NCI-H524 (cell line): ENCODE measurements at regions not wholly inside any gene's neighbourhood (a gene's known extent, or its start where the extent isn't known, plus 50 kb on each side); places are given as distances from the start of the nearest gene placed in this dataset.
"Not testable (repeated sequence)": the region's sequence is repeated elsewhere in the genome, so short reads cannot be mapped to it uniquely, and the experiment has no call there.

Experiments
- DNase-seq, 2 experiments: peaks; one replicate each; lab custom pipeline; 2025; lab: John Stamatoyannopoulos, UW

- DNase-seq, result no peak
Observed at GRCh38 chr3:72178463-72179106, 393.6 kb upstream of the PROK2 start.

DNA sequence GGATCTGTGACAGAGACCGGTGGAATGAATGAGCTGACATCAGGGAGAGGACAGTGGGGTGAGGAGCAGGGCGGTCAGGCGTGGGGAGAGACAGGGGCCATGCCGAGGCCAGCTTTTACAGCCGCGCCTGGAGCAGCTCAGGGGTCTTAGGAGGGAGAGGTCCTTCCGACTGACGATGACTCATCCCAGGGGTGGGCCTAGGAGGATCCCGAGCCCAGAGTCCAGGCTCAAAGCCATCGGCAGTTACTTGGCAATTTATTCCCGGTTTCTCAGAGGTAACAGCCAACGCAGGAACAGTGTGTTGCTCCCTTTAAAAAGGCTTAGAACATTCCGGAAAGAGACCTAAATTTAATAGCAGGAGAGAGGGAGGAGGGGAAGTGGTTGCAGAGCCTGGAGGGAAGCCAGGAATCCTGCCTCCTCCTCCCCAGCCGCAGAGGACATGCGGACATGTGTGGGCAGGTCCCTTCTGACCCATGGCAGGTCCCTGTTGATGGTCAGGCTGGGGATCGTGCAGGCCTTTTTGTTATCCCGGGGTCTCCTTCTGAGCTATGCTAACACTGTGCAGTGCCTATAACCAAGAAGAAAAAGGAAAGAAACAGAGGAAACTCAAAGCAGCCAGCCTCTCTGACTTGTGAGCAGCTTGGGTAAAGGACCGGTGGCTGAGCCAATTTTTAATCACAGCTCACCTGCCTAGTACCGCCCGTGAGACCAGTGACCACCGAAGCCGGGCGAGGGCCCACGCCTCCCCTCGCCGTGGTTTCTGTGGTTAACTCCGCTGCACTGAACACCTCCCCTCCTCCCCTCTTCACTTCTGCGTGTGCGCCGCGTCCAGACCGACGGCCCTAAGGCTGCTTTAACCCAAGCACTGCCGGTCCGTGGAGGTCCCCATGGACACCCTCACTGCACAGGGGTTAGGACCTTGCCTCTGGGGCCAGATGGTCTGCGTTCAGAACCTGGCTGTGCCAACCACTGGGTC, 392.4 kb upstream of the PROK2 start:
- no peak for DNase-seq

GRCh38 chr3:72176537-72177041, 391.6 kb upstream of the PROK2 start:
- DNase-seq, result no peak

DNA sequence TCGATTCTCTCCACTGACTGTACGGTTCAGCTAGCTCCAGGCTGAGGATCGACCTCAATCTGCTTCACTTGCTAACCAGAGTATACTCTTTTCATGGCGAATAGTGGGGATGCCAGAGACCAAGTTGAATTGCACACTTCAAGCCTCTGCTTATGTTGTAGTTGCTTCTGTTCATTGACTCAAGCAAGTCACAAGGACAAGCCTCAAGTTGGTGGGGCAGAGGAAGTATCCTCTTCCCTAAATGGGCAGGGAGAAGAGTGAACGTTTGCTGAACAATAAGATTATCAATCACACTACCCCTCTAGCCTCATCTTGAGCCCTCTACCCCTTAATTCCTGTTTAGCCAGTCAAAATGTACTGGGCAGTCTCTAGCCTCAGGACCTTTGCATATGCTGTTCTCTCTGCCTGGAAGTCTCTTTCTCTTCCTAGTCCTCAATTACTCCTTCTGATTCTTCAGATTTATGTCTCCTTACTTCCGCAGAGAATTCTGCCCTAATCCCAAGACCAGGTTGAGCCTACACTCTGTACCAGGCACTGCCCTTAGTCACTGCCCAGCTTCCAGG, 390.4 kb upstream of the PROK2 start:
- no peak for DNase-seq

DNA sequence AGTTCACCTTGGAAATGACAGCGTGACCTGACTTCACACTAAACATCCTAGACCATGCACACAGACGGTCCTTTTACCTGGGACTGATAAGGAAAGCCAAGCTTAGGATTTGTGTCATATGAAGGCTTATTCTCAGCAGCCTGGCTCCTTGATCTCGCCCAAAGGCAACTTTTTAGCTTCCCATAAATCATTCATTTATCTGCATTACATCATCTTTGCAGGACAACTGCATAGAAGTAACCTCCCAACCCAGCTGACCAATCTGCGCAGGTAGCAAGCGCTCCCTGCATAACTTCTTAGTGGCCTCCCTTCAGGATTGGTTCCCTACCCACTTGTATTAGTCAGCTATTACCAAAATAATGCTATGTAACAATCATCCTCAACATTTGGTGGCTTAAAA, 389.9 kb upstream of the PROK2 start:
- no peak for DNase-seq

- no peak for DNase-seq
Observed at GRCh38 chr3:72174040-72174439, 389.1 kb upstream of the PROK2 start.

DNA sequence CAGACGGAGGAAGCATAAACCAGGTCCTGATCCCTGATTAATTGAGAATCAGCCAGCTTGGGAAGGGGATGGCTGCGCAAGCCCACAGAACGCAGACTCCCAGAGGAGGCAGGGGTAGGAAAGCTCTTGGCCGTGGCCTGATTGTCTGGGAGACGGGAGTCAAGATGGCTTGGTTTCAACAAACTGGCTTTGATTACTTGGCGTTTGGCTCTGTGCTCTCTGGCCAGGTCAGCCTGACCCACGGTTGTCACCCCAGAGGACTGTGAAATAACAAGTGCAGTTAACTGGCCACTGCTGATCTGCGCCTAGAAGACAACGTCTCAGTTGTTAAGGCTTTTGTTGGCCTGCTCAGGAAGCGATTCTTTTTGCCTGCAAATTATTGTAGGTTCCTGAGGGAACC, 387.0 kb upstream of the PROK2 start:
- no peak for DNase-seq

GRCh38 chr3:72171463-72171881, 386.5 kb upstream of the PROK2 start:
- no peak for DNase-seq

DNA sequence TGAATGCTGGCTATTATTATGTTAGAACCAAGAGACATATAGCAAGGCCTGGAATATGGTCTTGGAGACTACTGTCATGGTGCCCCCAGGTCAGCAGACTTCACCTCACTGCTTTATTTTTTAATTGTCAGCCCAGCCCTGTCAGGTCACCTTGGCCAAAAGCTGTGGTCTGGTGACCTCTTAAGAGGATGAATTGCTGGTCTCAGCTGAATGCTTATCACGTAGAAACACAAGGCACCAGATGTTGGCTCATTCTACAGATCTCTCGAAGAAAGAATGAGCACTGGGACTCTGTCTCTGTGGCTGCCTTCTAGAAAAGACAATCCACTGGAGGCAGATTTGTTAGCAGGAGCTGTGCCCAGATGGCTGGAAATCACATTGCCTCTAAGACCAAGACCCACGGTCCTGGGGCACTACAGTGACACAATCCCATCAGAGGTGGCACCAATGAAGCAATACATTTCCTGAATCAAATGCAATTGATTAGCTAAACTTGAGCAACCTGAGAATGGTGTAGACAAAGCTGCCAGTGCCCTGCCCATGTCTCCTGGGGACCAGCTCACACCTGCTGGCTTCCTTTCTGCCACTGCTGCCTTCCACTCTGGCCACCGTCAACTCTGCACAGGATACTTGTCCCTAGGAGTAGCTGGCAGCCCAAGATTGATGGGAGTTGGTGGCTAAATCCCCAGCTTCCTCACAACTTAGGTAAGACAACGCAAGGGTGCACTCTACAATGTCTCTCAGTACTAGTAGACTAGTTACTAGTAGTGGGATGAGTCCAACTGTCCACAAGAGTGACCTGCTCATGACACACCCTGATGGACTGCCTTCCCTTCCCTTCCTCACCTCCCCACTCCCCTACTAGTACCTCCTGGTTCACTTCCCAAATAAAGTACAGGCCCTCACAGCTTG, 384.9 kb upstream of the PROK2 start:
- peak in 1 of 2 experiments; percentile 37 for DNase-seq

DNA sequence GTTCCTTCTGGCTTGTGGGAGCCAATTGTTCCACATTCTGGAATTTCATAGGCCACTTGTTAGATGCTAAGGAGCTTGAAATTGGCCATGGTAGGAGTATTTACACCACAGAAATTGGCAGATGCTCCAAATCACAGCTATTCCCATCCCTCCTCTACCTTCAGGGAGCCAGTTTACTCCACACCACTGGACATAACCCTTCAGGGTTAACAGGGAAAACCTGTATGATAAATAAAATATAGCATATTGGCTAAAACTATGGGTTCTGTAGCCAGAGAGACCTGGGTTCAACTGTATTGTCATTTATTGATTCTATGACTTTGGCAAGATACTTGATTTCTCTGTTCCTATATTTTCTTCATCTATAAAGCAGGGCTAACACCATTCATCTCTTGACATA, 384.2 kb upstream of the PROK2 start:
- DNase-seq, result no peak

- no peak for DNase-seq
Observed at GRCh38 chr3:72165808-72166207, 380.9 kb upstream of the PROK2 start.

DNA sequence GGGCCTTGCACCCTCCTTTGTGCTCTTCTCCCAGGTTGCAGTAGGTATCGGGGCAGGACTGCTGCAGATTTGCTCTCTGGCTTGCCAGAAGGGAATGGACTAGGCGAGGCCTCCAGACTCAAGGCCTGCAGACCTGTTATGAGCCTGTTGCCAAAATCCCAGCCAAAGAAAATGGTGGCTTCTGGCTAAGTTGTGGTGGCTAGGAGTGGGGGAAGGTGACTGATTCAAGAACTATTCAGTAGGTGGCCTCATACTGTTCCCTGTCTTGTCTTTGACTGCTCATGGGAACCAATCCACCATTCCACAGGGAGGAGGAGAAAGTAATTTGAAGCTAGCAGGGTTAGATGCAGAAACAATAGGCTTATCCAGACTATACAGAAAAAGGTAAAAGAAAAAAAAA, 380.4 kb upstream of the PROK2 start:
- no peak for DNase-seq

- DNase-seq, result no peak
Observed at GRCh38 chr3:72164635-72164978, 379.7 kb upstream of the PROK2 start.

- DNase-seq, result no peak
Observed at GRCh38 chr3:72163809-72164634, 379.1 kb upstream of the PROK2 start.

- DNase-seq, result no peak
Observed at GRCh38 chr3:72162649-72163184, 377.8 kb upstream of the PROK2 start.

DNA sequence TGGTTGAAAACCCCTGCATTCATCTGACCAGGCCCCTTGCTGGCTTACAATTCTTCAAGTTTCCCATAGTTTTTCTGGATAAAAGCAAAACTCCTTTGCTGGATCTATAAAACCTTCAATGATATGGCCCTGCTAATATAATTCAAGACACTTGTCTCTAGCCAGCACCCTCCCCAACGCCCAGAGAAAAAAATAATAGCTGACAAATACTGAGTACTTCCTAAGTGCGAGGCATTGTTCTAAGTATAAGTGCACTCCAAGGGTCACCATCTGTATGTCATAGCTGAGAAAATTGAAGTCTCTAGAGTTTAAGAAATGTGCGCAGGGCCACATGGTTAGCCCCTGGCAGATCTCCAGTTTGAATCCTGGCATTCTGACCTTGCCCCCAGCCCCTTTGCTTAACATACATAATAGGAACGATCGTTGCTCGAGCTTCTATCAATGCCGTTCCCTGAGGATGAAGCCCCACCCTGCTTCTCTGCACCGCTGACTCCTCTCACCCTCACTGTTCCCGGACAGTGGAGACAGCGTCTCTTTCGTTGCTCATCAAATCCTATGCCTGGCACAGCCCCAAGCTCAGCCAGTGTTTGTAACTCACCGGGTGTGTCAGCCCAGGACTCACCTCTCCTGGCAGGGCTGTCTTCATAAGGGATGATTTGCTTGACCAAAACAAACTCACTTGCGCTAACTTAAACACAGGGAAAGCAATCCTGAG, 377.1 kb upstream of the PROK2 start:
- DNase-seq, result peak; percentile 88 to 90

GRCh38 chr3:72161285-72161684, 376.3 kb upstream of the PROK2 start:
- not testable (repeated sequence) for DNase-seq

- no peak for DNase-seq
Observed at GRCh38 chr3:72160351-72160750, 375.4 kb upstream of the PROK2 start.

DNA sequence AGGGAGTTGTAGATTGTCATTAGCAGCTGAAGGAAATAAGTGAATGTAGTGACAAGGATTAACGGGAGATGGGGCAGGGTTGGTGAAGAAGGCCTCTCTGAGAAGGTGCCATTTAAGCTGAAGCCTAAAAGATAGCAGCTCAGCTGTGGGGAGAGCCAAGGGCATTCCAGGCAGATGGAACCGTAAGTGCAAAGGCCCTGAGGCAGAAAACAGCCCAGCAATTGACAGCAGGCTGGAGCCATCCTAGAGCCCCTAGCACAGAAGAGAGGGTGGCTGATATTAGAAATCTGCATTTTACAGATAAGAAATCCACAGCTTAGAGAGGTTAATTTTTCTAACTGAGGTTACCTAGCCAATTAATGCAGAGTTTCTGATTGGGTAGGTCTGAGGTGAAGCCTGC, 374.5 kb upstream of the PROK2 start:
- no peak for DNase-seq
